ENCODE measurements at regions not wholly inside any gene's neighbourhood (a gene's known extent, or its start where the extent isn't known, plus 50 kb on each side); places are given as distances from the start of the nearest gene placed in this dataset.

DNA sequence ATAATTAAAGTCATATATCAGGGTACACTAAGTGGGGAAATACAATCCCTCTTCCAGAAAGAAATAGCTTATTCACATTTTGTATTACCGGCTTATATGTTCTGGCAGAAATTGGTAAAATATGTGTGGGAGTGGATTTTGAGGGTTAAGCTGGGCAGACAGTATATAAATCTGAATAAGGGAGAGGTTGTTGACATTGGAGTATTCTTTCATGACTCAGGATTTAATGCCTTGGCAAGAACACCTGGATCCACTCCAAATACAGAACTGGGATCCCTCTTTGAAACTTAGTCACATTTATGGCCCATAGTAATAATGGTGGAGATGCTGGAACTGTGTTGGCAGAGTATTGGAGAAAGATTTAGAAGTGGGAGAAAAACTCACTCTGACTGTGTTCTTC is 54.3 kb upstream of the TET2 start:
- TF ChIP-seq, protein P1, sequence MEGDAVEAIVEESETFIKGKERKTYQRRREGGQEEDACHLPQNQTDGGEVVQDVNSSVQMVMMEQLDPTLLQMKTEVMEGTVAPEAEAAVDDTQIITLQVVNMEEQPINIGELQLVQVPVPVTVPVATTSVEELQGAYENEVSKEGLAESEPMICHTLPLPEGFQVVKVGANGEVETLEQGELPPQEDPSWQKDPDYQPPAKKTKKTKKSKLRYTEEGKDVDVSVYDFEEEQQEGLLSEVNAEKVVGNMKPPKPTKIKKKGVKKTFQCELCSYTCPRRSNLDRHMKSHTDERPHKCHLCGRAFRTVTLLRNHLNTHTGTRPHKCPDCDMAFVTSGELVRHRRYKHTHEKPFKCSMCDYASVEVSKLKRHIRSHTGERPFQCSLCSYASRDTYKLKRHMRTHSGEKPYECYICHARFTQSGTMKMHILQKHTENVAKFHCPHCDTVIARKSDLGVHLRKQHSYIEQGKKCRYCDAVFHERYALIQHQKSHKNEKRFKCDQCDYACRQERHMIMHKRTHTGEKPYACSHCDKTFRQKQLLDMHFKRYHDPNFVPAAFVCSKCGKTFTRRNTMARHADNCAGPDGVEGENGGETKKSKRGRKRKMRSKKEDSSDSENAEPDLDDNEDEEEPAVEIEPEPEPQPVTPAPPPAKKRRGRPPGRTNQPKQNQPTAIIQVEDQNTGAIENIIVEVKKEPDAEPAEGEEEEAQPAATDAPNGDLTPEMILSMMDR (tag by site-specific recombination; IDR thresholded peaks at IDR 0.05) = no peak
- no peak for TF ChIP-seq ZNF416 (tag by site-specific recombination; IDR thresholded peaks at IDR 0.05)

All from HEK293 (cell line).